ENCODE measurements at regions not wholly inside any gene's neighbourhood (a gene's known extent, or its start where the extent isn't known, plus 50 kb on each side); places are given as distances from the start of the nearest gene placed in this dataset.

- TF ChIP-seq POLR2AphosphoS5 (IDR thresholded peaks at IDR 0.05): no peak
- no peak for TF ChIP-seq CTCF (IDR thresholded peaks at IDR 0.05)
- no peak for TF ChIP-seq POLR2A (IDR thresholded peaks at IDR 0.05)
- no peak for TF ChIP-seq EP300 (IDR thresholded peaks at IDR 0.05)
Measured at GRCh38 chr4:104829761-104830160, 316.9 kb upstream of the TET2 start.
